ENCODE measurements at regions not wholly inside any gene's neighbourhood (a gene's known extent, or its start where the extent isn't known, plus 50 kb on each side); places are given as distances from the start of the nearest gene placed in this dataset.

- Histone ChIP-seq H3K4me1 (no peaks in the 10 kb centered on the region), H3K36me3 (no peaks in the 10 kb centered on the region), H3K27me3 (peaks cover 0 to 6% of the 10 kb centered on the region in 2 donors), H3K4me3 (no peak overlapping the region), H3K27ac (no peak overlapping the region), H3K9me3 (no peaks in the 10 kb centered on the region)
- no peak for DNase-seq
- intact Hi-C loops (cut with DNase I; ENCODE audit: low total_unique reads) = no loop called here
- no peak for TF ChIP-seq CTCF (IDR thresholded peaks at IDR 0.05)
These were observed 150.8 kb upstream of the ARHGAP28 start for GRCh38 chr18:6578686-6579085.

GRCh38 chr18:6579486-6579885 is 150.0 kb upstream of the ARHGAP28 start:
- no peak for DNase-seq
- no peaks in the 10 kb centered on the region for H3K9me3 ChIP-seq
- no peak overlapping the region for H3K4me3 ChIP-seq
- no peaks in the 10 kb centered on the region for H3K4me1 ChIP-seq
- TF ChIP-seq CTCF (IDR thresholded peaks at IDR 0.05) = no peak
- H3K36me3 ChIP-seq = no peaks in the 10 kb centered on the region
- intact Hi-C loops (cut with DNase I; ENCODE audit: low total_unique reads) = no loop called here
- peaks cover 0 to 6% of the 10 kb centered on the region in 2 donors for H3K27me3 ChIP-seq
- H3K27ac ChIP-seq = no peak overlapping the region

DNA sequence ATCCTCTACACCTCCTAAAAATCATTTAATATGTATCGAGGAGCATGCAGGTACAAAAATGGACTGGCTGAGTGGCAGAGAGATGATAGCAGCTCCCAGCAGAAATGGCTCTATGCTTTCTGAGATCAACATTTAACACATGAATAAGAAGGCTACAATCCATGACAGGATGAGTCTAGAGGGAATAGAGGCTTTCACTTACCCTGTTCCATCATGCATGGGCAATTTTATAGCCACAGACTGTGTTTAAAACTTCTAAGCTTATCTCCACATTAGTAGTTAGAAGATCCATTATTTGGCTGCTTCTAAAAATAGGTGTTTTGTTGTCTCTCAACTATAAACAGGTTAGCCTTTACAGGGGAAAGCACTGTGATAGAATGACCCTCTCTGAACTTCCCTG is 149.1 kb upstream of the ARHGAP28 start:
- Histone ChIP-seq H3K27ac (no peak overlapping the region), H3K36me3 (no peaks in the 10 kb centered on the region), H3K4me1 (no peaks in the 10 kb centered on the region), H3K9me3 (no peaks in the 10 kb centered on the region), H3K27me3 (peaks cover 0 to 6% of the 10 kb centered on the region in 2 donors), H3K4me3 (no peak overlapping the region)
- no peak for TF ChIP-seq CTCF (IDR thresholded peaks at IDR 0.05)
- no peak for DNase-seq
- intact Hi-C loops (cut with DNase I; ENCODE audit: low total_unique reads) = no loop called here

DNA sequence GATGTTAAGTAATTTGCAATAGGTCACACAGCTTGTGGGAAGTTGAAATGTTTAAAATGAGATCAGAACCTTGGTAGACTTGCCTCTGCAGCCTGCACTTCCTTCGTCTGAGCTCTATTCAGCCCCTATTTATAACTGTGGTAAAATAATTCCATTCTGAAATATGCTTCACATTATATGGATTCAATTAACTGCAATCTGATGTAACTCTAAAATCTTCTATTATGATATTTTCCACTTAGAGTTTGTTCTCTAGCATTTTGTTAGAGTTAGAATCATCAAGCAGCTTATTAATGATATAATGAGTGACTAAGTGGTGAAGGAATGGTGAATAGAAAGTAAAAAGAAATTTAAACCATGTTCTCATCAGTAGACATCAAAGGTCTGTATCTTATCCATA is 139.6 kb upstream of the ARHGAP28 start:
- DNase-seq = no peak
- intact Hi-C loops (cut with DNase I; ENCODE audit: low total_unique reads) = no loop called here
- Histone ChIP-seq H3K36me3 (no peaks in the 10 kb centered on the region), H3K4me3 (no peak overlapping the region), H3K27ac (no peak overlapping the region), H3K4me1 (no peaks in the 10 kb centered on the region), H3K27me3 (no peaks in the 10 kb centered on the region), H3K9me3 (no peaks in the 10 kb centered on the region)
- no peak for TF ChIP-seq CTCF (IDR thresholded peaks at IDR 0.05)

- Histone ChIP-seq H3K27me3 (no peaks in the 10 kb centered on the region), H3K27ac (no peak overlapping the region), H3K36me3 (no peaks in the 10 kb centered on the region), H3K4me3 (no peak overlapping the region), H3K9me3 (no peaks in the 10 kb centered on the region), H3K4me1 (no peaks in the 10 kb centered on the region)
- intact Hi-C loops (cut with DNase I; ENCODE audit: low total_unique reads) = no loop called here
- DNase-seq = no peak
- no peak for TF ChIP-seq CTCF (IDR thresholded peaks at IDR 0.05)
These were observed 139.2 kb upstream of the ARHGAP28 start for GRCh38 chr18:6590326-6590725.

DNA sequence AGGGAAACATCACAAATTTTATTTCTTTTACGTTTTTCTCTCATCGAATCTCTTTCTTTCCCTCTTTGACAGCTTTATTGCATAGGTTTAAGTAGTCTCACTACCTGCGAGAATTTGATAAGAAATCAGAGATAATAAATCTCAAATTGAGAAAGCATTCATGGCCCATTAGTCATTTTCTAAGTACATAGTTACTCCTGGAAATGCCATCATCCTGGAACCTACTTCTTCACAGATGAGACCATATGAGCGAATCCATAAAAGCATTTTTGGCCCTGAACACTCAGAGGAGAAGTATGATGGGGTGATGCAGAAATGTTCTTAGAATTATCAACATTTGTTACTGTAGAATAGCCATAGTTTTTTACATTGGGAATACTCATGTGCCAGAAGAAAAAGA is 138.0 kb upstream of the ARHGAP28 start:
- Histone ChIP-seq H3K27ac (no peak overlapping the region), H3K4me3 (no peak overlapping the region), H3K36me3 (no peaks in the 10 kb centered on the region), H3K27me3 (no peaks in the 10 kb centered on the region), H3K4me1 (no peaks in the 10 kb centered on the region), H3K9me3 (no peaks in the 10 kb centered on the region)
- no peak for DNase-seq
- intact Hi-C loops (cut with DNase I; ENCODE audit: low total_unique reads) = no loop called here
- no peak for TF ChIP-seq CTCF (IDR thresholded peaks at IDR 0.05)

Measured in tibial artery (tissue), 4 donors.